ENCODE measurements at regions not wholly inside any gene's neighbourhood (a gene's known extent, or its start where the extent isn't known, plus 50 kb on each side); places are given as distances from the start of the nearest gene placed in this dataset.

DNA sequence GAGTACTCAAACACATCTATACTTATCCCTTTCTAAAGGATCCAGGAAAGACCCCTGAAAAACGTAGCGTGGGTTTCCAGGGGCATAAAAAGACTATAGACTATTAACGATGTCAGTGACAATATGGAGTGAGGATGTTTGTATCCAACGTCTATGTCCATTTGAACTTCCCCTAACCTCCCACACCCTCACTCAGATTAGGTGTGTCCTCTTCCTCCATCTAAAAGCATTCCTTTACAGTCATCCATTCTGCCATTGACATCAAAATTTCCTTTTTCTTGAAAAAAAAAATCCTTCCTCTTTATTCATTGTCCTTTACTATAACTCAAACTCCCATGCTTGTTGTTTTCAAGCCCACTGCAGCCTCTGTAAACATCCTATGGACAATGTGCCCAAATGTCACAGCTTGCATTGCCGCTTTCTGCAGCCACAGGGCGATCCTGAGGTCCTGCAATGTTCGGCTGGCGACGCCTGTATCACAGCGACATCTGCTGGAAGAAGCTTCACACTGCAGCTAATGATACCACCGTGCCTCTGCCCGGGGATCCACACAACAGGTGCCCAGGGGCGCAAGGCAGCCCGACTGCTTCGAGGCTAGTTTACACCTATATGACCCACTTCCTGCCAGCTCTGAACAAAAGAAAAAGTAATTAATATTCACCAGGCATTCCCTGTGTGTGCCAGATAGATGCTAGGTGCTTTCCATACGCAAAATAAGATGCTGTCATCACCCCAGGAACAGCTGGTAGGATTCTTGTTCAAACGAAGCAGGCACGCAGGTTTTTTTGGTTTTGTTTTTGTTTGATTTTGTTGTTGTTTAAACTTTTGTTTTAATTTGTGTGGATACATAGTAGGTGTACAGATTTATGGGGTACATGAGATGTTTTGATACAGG is 267.9 kb upstream of the GHITM start:
- DNase-seq, result peak; percentile 52 to 67

DNA sequence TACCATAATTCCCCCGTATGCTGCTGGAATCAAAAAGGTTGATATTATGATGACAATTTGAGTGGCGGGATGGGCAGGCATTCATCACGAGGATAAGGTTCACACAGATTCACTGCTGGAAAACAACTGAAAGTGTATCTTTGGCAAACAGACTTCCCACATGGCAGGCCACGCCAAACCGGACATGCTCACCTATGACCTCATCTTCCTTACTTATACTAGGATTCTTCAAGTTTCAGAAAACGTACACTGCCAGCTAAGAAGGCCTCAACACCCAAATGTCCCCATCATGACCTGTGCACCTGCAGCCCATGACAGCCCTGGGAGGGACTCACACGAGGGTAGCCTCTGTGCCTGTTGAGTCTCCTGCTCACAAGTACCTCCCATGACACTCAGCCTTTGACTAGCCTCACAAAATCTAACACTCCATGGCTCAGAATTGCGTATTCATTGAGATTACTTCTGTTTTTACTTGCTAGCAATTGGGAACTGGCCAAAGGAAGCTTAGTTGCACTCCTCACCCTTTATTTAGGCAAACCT is 259.0 kb upstream of the GHITM start:
- no peak for DNase-seq

DNA sequence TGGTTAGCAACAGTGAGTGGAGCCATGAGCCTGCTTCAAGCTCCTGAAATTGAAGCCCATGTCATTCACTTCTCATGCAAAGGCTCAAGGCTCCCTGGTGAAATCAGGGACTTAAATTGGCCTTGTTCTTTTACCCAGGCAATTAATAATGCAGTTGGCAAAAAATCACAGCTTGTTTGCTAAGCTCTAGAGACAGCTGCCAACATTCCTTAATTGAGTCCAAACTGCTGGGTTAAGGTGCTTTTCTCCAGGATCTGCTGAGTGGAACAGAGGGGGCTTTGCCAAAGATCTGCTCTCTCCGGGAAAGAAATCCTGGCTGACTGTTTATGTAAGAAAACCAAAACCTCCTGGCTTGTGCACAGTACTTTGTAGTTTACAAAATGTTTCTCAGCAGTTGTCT is 257.6 kb upstream of the GHITM start:
- peak in 1 of 2 donors; percentile 4 for DNase-seq

DNA sequence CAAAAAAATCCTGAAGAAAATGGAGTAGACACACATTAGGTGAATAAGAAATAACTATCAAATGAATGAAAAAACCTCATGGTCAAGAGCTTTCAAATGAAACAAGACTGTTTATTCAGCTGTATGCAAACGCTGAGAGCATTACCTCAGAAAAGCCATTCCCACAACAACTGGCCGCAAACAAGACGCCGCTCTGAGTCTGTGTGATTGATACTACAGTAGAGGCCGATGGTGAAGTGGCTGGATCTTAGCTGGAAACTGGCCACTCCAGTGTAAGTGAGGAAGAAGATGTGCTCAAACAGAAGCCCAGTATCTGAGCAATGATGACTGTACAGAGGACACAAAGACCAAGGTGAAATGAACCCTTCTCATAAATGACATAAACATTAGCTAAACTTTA is 252.4 kb upstream of the GHITM start:
- DNase-seq, result no peak

DNA sequence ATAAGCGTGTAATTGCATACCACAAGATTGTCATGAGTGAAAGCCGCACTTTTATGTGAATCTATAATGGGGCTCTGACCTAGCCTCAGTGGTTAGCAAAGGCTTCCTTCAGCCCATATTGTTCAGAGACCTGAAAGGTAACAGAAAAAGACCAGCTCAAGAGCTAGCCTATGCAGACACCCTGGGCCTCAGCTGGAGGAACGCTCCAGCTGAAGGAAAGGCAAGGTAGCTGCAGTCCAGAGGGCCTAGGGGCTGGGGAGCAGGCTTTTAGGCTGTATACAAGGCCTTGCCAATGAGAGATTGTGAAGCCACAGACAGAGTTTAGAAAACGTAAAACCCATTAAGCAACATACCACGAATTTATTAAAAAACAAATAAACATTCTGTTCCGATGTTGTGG is 246.6 kb upstream of the GHITM start:
- no peak for DNase-seq

DNA sequence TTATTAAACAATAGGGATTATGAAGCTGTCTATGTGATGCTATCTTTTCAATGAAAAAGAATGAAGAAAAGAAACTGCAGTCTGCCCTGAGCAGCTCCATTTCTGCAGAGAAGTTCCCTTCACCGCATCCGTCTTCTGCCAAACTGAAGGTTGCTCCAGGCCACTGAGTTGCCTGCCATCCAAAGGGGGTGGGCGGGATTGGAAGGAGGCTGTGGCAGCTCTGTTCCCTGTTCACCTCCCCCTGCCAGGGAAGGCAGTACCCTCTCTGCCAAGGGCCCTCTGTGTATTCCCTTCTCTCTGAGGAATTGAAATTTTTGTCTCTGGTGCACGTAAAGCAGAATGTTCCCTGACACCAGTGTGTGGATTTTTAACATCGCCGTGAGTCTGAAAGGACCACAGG is 243.1 kb upstream of the GHITM start:
- no peak for DNase-seq

DNA sequence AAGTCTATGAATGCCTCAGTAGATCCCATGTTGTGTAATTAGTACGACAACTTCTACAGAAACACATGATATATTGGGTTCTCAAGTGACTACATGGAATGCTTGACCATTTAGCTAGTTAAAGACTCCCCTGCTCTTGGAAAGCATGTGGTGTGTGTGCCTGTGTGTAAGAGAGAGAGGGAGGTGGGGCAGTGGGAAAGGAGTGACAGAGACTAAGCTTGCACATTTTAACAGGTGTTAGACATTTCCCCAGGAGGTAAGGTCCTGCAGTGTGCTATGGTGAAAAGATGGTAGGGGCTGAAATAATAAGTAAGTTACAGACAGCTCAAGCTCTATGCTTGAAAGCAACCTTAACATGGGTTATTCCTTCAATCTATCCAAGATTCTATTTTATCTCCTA is 241.7 kb upstream of the GHITM start:
- DNase-seq, result no peak

DNA sequence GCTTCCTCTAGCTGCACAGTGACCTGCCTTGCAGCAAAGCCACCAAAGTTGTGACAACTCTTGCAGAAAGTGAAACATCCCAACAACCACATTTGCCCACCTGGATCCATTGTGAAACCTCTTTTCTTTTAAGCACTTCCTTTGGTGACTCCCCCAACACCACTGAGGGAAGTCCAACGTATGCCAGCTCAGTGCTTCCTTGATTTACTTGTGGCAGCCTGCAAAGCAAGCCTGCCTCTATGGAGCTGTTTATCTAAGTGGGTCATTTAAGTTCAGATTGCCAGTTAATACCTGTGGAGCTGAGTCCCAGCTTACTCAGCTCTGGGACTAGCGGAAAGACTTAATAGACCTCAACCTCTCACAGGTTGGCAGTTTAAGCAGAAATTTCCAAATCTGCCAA is 230.8 kb upstream of the GHITM start:
- no peak for DNase-seq

DNA sequence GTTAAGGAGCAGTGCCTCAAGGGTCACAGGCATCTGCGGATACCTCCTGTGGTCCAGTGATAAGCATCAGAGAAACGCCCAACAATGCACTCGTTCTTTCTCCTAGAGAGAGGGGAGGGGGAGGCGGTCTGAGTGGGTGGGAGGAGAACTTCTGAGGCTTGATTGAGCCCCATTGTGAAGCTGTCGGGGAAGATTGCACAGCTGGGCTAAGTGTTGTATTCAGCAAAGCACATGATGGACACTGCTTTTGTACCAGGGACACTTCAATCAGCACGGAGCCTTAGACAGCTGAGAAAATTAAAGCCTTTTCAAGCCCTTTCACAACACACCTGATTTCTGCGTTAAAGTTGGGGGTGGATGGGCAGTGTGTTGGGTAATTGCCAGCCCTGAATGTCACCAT is 230.3 kb upstream of the GHITM start:
- DNase-seq, result no peak

DNA sequence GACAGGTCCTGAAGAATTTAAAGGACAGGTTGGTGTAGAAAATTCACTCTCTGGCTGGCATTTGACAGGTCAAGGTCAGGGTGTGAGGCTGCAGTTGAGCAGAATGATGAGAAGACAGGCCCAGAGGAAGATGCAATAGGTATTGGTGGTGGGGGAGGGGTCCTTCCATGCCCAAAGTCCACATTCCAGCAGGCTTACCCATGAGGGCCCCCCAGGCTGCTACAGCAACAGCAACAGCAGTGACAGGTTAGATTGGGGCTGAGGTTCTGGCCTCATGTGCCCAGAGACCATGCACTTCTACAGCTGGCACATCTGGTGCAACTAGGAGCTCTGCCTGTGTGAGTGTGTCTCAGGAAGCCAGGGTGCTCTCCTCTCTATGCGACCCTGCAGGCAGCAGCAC is 223.5 kb upstream of the GHITM start:
- no peak for DNase-seq

DNA sequence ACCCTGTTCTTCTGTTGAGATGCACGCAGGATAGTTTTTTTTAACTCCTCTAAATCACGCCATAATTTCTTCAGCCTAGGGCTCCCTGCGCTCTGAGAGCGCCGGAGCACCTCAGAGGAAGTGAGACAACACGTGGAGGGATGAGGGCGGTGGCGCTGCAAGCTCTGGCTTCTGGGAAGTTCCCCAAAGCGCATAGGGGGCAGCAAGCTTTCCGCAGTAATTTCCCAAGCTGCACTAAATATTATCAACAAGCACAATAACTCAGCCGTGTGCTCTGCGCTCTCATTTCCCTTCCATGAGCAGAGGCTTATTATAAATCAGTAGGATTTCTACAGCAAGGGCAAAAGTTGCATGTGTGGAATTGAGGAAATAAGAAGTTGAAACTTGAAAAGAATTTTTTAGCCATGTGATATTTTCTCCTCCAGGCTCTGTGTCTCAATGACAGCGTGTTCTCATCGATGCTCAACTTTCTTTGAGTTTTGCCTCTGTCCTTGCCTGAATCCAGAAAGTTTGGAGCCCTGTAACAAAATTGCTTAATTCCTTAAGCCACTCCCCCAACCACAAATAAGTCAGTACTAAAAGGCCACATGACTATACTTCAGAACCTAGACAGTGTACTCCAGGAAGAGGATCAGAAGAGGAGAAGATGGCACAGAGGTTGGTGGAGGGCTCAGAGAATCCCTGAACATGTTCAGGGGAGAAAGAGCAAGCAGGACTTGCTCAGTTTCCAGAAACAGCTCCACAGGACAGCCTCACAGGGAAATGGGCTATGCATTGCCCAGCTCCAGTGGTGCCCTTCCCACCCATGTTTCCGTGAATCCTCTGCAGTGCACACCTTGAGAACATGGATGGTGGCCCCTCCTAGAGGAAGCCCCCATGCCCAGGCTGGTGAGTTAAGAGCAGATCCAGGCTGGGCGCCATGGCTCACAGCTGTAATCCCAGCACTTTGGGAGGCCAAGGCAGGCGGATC is 221.5 kb upstream of the GHITM start:
- no peak for DNase-seq

DNA sequence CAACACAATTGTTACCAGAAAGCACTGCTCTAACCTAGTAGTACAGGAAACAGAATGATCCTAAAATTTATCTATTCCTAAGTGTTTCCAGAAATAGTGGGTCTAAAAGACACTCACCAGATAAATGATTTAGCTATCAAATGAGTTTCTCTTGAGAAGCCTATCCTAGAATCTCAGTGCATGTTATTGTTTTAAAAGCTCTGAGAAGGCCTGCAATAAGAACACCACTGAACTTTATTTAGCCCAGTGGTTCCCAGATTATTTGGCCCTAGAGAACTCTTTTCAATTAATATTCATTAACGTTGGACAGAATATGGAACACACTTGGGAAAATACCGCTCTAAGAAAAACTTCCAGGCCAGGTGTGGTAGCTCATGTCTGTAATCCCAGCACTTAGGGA is 220.1 kb upstream of the GHITM start:
- no peak for DNase-seq

DNA sequence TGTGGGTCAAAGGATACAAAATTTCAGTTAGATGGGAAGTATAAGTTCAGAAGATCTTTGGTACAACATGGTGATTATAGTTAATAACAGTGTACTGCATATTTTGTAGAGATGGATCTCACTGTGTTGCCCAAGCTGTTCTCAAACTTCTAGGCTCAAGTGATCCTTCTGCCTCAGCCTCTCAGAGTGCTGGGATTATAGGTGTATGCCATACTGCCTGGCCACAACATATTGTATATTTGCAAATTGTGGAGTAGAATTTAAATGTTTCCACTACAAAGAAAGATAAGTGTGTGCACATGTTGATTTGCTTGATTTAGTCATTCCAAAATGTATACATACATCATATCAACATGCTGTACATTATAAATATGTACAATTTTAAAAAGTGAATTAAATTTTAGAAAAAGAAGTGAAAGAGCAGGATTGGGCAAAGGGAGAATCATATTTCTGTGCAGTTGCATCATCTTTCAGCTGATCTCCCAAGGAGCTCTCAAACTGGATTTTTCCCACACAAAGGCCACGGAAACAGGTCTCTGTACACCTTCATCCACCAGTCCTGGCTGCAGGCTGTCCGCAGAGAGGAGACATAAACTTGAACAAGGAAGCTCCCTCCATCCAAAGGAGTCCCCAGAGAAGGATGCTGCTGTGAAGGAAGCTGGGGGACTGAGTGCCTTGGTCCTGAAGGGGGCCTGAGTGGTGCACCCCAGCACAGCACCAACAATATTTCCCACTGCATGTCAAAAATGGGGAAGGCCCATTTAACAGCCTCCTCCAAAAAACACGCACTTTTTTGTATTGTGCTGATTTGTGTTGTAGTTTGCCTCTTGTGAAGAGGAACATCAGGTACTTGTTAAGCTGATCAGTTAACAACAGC is 217.1 kb upstream of the GHITM start:
- no peak for DNase-seq

DNA sequence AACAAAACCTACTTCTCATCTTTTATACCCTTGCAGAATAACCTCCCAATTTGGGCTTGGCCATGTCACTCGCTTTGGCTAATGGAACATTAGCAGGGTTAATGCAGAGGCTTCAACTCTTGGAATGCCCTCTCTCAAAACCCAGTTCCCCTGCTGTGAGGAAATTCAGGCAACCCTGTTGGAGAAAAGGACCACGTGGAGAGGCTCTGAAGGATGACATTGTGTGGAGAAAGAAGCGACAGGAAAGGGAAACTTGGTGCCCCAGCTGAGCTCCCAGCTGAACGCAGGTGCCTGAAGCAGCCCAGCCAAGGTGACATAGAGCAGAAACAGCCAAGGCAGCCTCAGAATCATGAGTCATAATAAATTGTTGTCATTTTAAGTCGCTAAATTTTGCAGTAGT is 214.2 kb upstream of the GHITM start:
- no peak for DNase-seq

DNA sequence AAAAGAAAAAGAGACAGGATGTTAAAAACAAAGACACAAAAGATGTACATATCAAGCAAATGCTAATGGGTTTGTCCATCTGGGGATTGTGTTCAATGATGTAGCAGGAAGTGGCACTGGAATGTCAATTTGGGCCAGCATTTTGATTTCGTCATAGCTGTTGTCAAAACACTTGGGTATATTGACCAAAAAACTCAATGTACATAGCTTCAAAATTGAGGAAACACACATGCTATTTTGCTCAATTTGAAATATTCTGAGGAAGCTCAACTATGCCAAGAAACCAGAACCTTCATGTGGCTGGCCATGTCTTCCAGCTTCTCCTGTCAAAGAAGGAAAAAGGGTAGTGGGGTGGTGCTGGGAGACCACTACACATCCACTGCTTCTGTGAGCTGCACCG is 212.7 kb upstream of the GHITM start:
- DNase-seq, result no peak

DNA sequence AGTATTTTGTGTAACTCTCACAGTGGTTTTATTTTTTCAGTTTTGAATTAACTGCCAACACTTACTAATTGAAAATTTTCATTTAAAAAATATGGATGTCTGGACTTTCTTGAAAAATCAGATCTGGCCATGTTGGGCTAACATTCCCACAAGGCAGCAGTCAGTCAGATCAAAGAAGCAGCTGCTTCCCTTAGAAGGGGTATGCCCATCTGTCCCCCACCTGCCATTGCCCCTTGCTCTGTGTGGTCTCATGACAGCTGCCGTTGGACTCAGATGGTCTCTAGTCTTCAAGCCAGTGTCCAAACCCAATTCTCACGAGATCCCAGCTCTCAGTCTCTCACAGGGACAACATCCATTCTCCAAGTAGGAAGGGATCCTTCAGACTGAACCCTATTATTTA is 212.1 kb upstream of the GHITM start:
- DNase-seq, result no peak

DNA sequence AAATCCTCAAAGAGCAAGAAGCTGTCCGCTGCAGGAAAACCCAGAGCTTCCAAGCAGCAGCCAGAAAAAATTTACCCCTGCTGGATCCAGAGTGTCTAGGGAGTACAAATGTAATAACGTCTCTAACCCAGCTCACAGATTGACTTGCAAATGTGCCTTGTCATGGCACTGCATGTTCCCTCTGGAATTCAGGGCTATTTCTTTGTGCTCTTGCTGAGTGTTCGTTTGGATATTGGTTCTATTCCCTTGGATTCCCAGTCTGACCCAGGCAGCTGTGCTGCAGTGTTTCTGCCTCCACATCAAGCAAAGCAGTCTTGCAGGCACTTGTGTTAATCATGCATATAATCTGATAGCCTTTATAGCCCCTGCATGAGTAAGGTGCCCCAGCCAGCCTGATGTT is 209.9 kb upstream of the GHITM start:
- no peak for DNase-seq

DNA sequence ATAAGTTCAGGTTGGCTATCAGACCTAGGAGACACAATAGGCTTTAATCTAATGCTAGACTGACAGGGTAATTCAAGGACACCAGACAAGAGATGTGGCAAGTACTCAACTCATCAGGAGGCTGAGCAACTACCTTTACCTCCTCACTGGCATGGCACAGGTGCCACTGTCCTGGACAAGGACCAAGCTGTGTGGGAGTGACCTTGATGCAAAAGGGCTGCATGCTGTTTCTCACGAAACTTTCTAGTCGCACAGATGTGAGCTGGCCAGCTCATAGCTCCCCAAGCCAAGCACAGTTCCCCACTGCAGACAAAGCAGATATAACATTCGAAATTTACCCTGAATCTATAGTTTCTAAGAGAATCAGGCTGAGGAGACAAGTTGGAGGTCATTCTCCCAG is 207.6 kb upstream of the GHITM start:
- no peak for DNase-seq

DNA sequence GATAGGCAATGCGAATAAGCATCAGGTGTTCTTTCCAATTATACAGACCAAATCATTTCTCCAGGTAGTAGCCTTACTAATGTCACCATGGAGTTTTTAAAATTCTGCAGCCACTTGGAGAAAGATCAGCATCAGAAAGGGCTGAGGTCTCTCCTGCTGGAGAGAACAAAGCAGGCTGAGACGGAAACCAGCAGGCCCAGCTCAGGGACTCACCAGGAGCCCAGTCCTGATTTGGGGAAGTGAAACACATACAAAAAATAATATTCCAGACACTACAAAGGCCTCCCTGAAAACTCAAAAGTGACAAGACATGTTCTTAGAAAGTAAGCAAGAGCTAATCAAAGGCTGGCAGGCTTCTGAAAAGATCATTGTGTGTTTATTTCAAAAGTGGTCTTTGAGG is 207.1 kb upstream of the GHITM start:
- no peak for DNase-seq

DNA sequence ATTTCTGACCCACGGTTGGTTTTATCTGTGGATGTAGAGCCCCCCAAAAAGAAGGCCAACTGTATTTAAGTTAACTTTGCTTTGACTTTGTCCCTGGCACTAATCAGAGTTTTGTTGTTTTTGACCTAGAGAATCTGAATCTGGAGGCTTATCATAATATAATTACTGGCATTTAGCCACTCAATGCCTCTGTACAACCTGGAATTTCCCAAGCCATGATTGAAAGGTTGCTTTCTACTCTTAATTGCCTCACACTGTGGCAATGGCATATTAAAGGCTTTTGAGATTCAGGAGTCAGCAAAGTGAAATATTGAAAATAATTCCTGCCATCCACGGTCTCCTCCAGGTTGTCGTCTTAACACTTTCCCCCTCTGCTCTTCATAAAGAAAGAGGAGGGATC is 205.2 kb upstream of the GHITM start:
- DNase-seq, result no peak

DNA sequence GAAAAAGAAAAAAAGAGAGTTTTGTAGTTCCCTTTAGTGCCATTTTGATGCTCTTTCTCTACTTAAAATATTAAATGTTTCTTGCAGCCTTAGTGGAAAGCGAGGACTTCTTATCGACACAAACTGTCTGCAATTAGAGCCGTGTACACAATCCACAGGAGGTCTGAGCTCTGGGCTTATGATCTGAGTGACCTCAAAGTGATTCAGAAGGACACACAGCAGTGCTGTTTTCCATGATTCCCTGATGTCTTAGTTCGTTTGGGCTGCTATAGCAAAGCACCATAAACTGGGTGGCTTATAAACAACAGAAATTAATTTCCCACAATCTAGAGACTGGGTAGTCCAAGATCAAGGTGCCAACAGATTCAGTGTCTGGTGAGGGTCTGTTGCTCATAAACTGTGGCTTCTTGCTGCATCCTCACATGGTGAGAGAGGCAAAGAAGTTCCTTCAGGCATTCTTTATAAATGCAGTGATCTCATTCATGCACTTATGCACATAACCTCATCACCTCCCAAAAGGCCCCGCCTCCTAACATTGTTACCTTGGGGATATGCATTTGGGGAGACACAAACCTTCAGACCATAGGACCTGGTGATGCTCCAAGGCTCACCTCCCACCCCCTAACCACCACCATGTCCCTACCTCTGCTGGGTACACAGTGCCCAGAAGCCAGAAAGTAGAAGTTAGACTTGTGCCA is 204.5 kb upstream of the GHITM start:
- no peak for DNase-seq

Measured in right lung (tissue), 2 donors.